Inflammatory macrophage treated with lipopolysaccharide for 4 hours (primary cell): ENCODE measurements at regions not wholly inside any gene's neighbourhood (a gene's known extent, or its start where the extent isn't known, plus 50 kb on each side); places are given as distances from the start of the nearest gene placed in this dataset.
"Not testable (repeated sequence)": the region's sequence is repeated elsewhere in the genome, so short reads cannot be mapped to it uniquely, and the experiment has no call there.

Source experiments
- DNase-seq: peaks from one replicate; pipeline ENCODE4 v3.0.0-alpha.2; 2020

GRCh38 chr1:3992746-3993145 is 92.7 kb upstream of the C1orf174 start:
- DNase-seq, result no peak

- no peak for DNase-seq
These were observed 93.7 kb upstream of the C1orf174 start for GRCh38 chr1:3993619-3994375.

GRCh38 chr1:3995141-3995780 is 95.2 kb upstream of the C1orf174 start:
- no peak for DNase-seq

- DNase-seq, result no peak
These were observed 97.0 kb upstream of the C1orf174 start for GRCh38 chr1:3996846-3997705.

- no peak for DNase-seq
These were observed 98.0 kb upstream of the C1orf174 start for GRCh38 chr1:3998086-3998485.

GRCh38 chr1:3999514-3999913 is 99.4 kb upstream of the C1orf174 start:
- not testable (repeated sequence) for DNase-seq

GRCh38 chr1:3999941-4000735 is 100.1 kb upstream of the C1orf174 start:
- DNase-seq, result no peak

GRCh38 chr1:4000811-4001251 is 100.8 kb upstream of the C1orf174 start:
- DNase-seq, result no peak

- DNase-seq, result no peak
These were observed 101.4 kb upstream of the C1orf174 start for GRCh38 chr1:4001461-4001860.

- no peak for DNase-seq
These were observed 102.0 kb upstream of the C1orf174 start for GRCh38 chr1:4002061-4002521.

- no peak for DNase-seq
These were observed 102.7 kb upstream of the C1orf174 start for GRCh38 chr1:4002741-4003140.

GRCh38 chr1:4003846-4004505 is 103.9 kb upstream of the C1orf174 start:
- no peak for DNase-seq

- DNase-seq, result no peak
These were observed 104.8 kb upstream of the C1orf174 start for GRCh38 chr1:4004635-4005430.

- no peak for DNase-seq
These were observed 105.4 kb upstream of the C1orf174 start for GRCh38 chr1:4005431-4005830.

GRCh38 chr1:4006676-4007374 is 106.8 kb upstream of the C1orf174 start:
- DNase-seq, result peak; percentile 7

- no peak for DNase-seq
These were observed 110.2 kb upstream of the C1orf174 start for GRCh38 chr1:4010284-4010683.

GRCh38 chr1:4010814-4011605 is 110.9 kb upstream of the C1orf174 start:
- DNase-seq, result no peak

- no peak for DNase-seq
These were observed 116.5 kb upstream of the C1orf174 start for GRCh38 chr1:4016351-4017130.
